ENCODE measurements at regions not wholly inside any gene's neighbourhood (a gene's known extent, or its start where the extent isn't known, plus 50 kb on each side); places are given as distances from the start of the nearest gene placed in this dataset.

DNA sequence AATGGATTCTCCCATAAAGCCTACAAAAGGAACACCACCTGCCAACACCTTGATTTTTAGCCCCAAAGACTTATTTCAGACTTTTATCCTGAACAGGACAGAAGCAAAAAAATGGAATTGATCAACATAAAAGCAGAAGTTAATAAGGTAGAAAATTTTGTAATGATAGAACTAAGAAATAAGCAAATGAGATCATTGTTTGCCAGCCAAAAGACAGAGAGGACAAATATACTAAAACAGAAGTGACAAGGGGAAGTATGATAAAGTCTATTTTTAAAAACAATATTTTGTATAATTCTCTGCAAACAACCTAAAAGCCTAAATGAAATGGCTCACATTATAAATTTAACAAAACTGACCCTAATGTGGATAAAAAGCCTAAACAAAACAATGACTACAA lies 110.5 kb upstream of the PRSS3 start:
- TF ChIP-seq, protein P1, sequence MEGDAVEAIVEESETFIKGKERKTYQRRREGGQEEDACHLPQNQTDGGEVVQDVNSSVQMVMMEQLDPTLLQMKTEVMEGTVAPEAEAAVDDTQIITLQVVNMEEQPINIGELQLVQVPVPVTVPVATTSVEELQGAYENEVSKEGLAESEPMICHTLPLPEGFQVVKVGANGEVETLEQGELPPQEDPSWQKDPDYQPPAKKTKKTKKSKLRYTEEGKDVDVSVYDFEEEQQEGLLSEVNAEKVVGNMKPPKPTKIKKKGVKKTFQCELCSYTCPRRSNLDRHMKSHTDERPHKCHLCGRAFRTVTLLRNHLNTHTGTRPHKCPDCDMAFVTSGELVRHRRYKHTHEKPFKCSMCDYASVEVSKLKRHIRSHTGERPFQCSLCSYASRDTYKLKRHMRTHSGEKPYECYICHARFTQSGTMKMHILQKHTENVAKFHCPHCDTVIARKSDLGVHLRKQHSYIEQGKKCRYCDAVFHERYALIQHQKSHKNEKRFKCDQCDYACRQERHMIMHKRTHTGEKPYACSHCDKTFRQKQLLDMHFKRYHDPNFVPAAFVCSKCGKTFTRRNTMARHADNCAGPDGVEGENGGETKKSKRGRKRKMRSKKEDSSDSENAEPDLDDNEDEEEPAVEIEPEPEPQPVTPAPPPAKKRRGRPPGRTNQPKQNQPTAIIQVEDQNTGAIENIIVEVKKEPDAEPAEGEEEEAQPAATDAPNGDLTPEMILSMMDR (IDR thresholded peaks at IDR 0.05; ENCODE audit: low read depth, low read length): no peak
- Histone ChIP-seq H3K27me3 (no peaks in the 10 kb centered on the region), H3K9me3 (no peaks in the 10 kb centered on the region), H3K4me3 (ENCODE audit: low read depth, low read length) (no peak overlapping the region), H3K36me3 (no peaks in the 10 kb centered on the region), H3K4me1 (no peaks in the 10 kb centered on the region)
- no peak for DNase-seq

DNA sequence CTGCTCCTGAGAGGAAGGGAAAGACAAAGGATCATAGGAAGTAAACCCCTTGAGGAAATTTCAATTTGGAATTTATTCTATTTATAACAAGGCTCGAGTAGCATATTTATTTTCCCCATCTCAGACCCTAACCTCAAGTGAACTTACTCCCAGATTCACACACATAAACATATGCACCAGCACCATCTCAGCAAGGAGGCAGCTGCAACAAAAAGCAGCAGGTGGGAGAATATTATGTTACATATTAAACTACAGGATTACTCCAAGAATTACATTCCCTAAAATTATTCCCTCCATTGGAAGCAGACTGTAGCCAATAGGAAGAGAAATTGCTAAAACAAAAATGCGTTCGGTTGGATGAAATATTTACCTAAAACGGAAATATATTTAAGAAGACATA lies 108.4 kb upstream of the PRSS3 start:
- H3K4me1 ChIP-seq: no peaks in the 10 kb centered on the region
- DNase-seq: no peak
- TF ChIP-seq, protein P1 (IDR thresholded peaks at IDR 0.05; ENCODE audit: low read depth, low read length): no peak
- H3K9me3 ChIP-seq: no peaks in the 10 kb centered on the region
- no peaks in the 10 kb centered on the region for H3K27me3 ChIP-seq
- H3K36me3 ChIP-seq: no peaks in the 10 kb centered on the region
- H3K4me3 ChIP-seq (ENCODE audit: low read depth, low read length): no peak overlapping the region

DNA sequence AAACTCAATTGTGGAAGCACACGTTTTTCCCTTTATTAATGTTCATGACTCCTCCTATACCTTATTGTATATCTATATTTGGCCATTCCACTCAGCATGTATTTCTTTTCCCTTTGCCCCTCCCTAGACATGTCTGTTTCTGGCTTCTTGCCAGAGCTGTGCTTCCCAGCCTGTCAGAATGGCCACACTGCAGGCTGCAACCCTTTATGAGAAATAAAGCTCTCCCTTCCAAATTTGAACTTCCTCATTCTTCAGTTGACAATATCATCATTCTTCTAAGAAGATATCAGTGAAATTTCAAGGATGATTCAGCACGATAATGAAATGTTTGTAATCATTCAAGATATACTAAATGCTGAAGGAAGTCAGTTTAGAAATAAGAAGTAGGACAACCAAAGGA lies 107.6 kb upstream of the PRSS3 start:
- Histone ChIP-seq H3K36me3 (no peaks in the 10 kb centered on the region), H3K4me3 (ENCODE audit: low read depth, low read length) (no peak overlapping the region), H3K27me3 (no peaks in the 10 kb centered on the region), H3K4me1 (no peaks in the 10 kb centered on the region), H3K9me3 (no peaks in the 10 kb centered on the region)
- DNase-seq: peak; percentile 53
- TF ChIP-seq, protein P1 (IDR thresholded peaks at IDR 0.05; ENCODE audit: low read depth, low read length): no peak

DNA sequence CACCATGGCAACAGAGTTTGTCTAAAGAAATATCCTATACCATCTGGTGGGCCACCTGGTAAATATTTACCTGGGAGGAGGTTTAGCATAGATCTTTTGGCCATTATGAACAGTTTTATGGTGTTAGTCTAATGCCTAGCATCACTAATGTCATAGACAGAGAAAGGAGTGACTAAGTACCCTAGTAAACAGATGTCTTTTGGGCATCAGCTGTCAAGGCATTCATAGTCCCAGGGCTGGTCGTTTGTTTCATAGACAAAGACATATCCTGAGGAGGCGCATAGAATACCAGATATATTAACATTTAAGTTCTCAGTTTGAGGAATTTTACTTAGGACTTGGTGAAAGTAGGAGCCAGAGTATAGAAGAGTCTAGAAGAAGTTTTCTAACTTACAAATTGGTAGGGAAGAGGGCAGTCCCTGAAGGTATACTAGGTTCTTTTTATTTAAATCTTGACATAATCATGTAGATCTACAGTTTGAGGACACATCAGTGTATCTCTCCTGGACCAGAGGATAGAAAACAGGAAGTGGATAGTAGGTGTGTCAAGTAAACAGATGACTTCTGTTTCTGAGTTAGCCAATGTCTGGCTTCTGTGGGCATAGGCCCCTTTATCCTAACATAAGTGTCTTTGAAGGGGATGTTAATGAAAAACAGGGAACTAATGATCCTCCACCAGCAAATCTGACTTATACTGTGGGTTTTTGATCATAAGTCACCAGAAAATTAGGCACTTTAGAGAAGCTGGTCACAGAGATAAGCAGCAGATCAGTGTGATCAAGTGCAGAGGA lies 105.0 kb upstream of the PRSS3 start:
- TF ChIP-seq, protein P1 (IDR thresholded peaks at IDR 0.05; ENCODE audit: low read depth, low read length): no peak
- Histone ChIP-seq H3K4me1 (no peaks in the 10 kb centered on the region), H3K27me3 (no peaks in the 10 kb centered on the region), H3K9me3 (no peaks in the 10 kb centered on the region), H3K36me3 (no peaks in the 10 kb centered on the region), H3K4me3 (ENCODE audit: low read depth, low read length) (no peak overlapping the region)
- DNase-seq: no peak

DNA sequence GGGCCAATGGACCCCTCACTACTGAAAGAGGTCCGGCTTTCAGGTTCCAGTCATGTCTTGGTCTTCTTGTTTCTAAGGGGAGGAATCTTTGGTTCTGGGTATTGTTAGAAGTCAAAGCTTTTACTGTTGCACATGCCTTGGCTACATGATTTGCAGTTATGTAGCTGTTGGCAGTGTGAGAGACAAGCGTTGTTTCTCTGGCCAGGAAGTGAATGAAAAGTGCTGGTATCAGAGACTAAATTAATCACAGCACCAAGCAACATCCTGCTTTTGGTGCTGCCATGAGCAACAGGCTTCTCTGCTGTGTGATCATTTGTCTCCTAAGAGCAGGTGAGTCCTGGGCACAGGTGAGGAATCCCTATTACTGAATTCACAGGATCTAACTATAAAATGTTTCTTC lies 100.1 kb upstream of the PRSS3 start:
- Histone ChIP-seq H3K36me3 (no peaks in the 10 kb centered on the region), H3K27me3 (no peaks in the 10 kb centered on the region), H3K9me3 (no peaks in the 10 kb centered on the region), H3K4me1 (no peaks in the 10 kb centered on the region), H3K4me3 (ENCODE audit: low read depth, low read length) (no peak overlapping the region)
- TF ChIP-seq, protein P1 (IDR thresholded peaks at IDR 0.05; ENCODE audit: low read depth, low read length): no peak
- DNase-seq: no peak

DNA sequence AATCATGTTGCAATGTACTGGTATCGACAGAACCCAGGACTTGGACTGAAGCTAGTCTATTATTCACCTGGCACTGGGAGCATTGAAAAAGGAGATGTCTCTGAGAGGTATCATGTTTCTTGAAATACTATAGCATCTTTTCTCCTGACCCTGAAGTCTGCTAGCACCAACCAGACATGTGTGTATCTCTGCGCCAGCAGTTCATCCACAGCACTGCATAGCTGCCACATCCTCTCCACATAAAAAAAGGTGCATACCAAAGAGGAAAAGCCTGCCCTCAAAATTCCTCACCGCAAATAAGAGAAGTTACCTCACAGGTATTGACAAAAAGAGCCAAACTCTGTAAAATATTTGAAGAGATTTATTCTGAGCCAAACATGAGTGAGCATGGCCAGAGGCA lies 99.5 kb upstream of the PRSS3 start:
- no peaks in the 10 kb centered on the region for H3K36me3 ChIP-seq
- DNase-seq: no peak
- TF ChIP-seq, protein P1 (IDR thresholded peaks at IDR 0.05; ENCODE audit: low read depth, low read length): no peak
- H3K27me3 ChIP-seq: no peaks in the 10 kb centered on the region
- H3K4me1 ChIP-seq: no peaks in the 10 kb centered on the region
- no peak overlapping the region for H3K4me3 ChIP-seq (ENCODE audit: low read depth, low read length)
- H3K9me3 ChIP-seq: no peaks in the 10 kb centered on the region
